HL-60 (cell line): ENCODE measurements at regions not wholly inside any gene's neighbourhood (a gene's known extent, or its start where the extent isn't known, plus 50 kb on each side); places are given as distances from the start of the nearest gene placed in this dataset.

Experiments
- CTCF ChIP-seq: IDR thresholded peaks from one replicate; pipeline ENCODE4 v1.5.1; 2011; ENCODE audit warnings: low read length, control low read depth, inconsistent platforms; ENCODE audit not compliant: insufficient read depth
- GABPA ChIP-seq: IDR thresholded peaks from 2 replicates; pipeline ENCODE4 v1.6.1; 2012; ENCODE audit warnings: low read depth
- POLR2AphosphoS5 ChIP-seq: IDR thresholded peaks from 2 replicates; pipeline ENCODE4 v1.6.1; 2012; ENCODE audit warnings: low read depth
- REST ChIP-seq: IDR thresholded peaks from 2 replicates; pipeline ENCODE4 v1.6.1; 2012; ENCODE audit warnings: low read depth; ENCODE audit not compliant: insufficient replicate concordance

- no peak for TF ChIP-seq CTCF
- TF ChIP-seq REST, result no peak
- TF ChIP-seq GABPA, result no peak
- no peak for TF ChIP-seq POLR2AphosphoS5
Measured at GRCh38 chr1:30588311-30589073, 134.9 kb downstream of the MATN1 start.
